ENCODE measurements at regions not wholly inside any gene's neighbourhood (a gene's known extent, or its start where the extent isn't known, plus 50 kb on each side); places are given as distances from the start of the nearest gene placed in this dataset.

DNA sequence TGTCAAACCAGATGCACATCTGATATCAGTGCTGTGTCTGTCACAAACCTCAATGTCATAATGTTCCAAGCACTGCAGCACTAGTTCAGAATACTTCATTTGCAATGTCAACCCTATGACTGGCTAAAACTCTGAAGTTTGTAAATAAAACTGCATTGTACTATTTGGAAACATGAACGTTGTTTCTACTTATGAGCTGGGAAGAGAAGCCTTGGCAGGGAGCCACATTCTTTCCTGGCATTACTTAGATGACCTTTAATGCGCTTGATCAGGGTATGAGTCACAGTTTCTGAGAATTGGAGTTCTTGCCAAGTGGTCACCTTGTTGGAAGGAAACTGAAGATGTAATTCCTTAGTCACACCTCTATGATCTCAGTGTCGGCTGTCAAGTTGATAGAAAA is 664.8 kb upstream of the MMS22L start:
- TF ChIP-seq CTCF (IDR thresholded peaks at IDR 0.05) (no peak), EZH2 (IDR thresholded peaks at IDR 0.05) (no peak)

All from neural progenitor cell (in vitro differentiated cells).